BE2C (cell line): ENCODE measurements at regions not wholly inside any gene's neighbourhood (a gene's known extent, or its start where the extent isn't known, plus 50 kb on each side); places are given as distances from the start of the nearest gene placed in this dataset.

Source experiments
- DNase-seq: peaks from one replicate; pipeline ENCODE4 v3.0.0-alpha.2; 2020
- H3K27me3 ChIP-seq: fragments of 250-450 bp; sonication (Bioruptor Pico); 2 replicates; pipeline ENCODE4 v1.5.1; 2020; ENCODE audit warnings: mild to moderate bottlenecking
- H3K36me3 ChIP-seq: fragments of 250-450 bp; sonication (Bioruptor Pico); 2 replicates; pipeline ENCODE4 v1.5.1; 2020; ENCODE audit warnings: mild to moderate bottlenecking
- H3K4me1 ChIP-seq: fragments of 250-450 bp; sonication (Bioruptor Pico); 2 replicates; pipeline ENCODE4 v1.5.1; 2020
- H3K4me3 ChIP-seq: 2 replicates; pipeline ENCODE4 v1.5.1; 2011; ENCODE audit warnings: low read depth, low read length
- H3K9me3 ChIP-seq: fragments of 250-450 bp; sonication (Bioruptor Pico); 2 replicates; pipeline ENCODE4 v1.5.1; 2020
- TF ChIP-seq, protein P1 (sequence below): IDR thresholded peaks from 2 replicates; pipeline ENCODE4 v1.5.1; 2012; ENCODE audit warnings: mild to moderate bottlenecking, low read depth, low read length

DNA sequence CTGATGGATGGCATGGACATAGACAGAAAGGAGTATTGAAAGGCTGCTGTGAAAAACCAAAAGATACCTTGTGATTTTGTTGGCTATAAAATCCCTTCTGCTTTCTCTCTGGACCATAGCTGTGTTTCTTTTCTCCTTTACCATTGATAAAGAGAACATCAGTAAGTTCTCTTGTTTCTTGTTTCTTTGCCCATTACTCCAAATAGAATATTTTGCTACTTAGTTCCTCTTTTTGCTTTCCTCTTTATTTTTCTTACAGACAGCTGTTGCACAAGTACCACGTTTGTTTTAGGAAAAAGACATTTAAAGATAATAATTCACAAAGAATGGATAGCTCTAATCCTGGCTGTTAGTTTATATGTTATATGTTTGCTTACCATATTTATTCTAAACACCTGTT lies 1129.2 kb downstream of the DTWD2 start:
- no peak for DNase-seq
- H3K4me1 ChIP-seq: no peaks in the 10 kb centered on the region
- no peak overlapping the region for H3K4me3 ChIP-seq

DNA sequence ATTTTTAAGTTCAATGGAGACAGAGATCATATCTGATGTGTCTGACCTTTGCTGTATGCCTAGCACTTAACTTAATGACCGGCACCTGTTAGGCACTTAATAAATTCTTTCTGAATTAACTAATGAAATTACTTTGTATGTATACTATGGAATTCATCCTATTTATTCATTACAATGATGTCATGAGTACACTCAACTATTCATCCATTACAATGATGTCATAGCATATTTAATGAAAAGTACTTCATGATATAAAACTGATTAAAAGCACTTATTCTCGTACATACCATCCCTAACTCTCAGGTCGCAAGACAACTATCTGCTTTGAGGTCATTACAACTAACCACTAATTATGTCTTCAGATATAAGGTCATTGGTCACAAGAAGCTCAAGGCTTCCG lies 1131.6 kb downstream of the DTWD2 start:
- H3K9me3 ChIP-seq: no peaks in the 10 kb centered on the region
- no peak for DNase-seq
- H3K36me3 ChIP-seq: no peaks in the 10 kb centered on the region
- TF ChIP-seq, protein P1, sequence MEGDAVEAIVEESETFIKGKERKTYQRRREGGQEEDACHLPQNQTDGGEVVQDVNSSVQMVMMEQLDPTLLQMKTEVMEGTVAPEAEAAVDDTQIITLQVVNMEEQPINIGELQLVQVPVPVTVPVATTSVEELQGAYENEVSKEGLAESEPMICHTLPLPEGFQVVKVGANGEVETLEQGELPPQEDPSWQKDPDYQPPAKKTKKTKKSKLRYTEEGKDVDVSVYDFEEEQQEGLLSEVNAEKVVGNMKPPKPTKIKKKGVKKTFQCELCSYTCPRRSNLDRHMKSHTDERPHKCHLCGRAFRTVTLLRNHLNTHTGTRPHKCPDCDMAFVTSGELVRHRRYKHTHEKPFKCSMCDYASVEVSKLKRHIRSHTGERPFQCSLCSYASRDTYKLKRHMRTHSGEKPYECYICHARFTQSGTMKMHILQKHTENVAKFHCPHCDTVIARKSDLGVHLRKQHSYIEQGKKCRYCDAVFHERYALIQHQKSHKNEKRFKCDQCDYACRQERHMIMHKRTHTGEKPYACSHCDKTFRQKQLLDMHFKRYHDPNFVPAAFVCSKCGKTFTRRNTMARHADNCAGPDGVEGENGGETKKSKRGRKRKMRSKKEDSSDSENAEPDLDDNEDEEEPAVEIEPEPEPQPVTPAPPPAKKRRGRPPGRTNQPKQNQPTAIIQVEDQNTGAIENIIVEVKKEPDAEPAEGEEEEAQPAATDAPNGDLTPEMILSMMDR: no peak
- H3K4me1 ChIP-seq: no peaks in the 10 kb centered on the region
- no peaks in the 10 kb centered on the region for H3K27me3 ChIP-seq
- H3K4me3 ChIP-seq: no peak overlapping the region

More for the DNA sequence above, 1129.2 kb downstream of the DTWD2 start:
- Histone ChIP-seq H3K36me3 (no peaks in the 10 kb centered on the region), H3K27me3 (no peaks in the 10 kb centered on the region), H3K9me3 (no peaks in the 10 kb centered on the region)
- TF ChIP-seq, protein P1: no peak

DNA sequence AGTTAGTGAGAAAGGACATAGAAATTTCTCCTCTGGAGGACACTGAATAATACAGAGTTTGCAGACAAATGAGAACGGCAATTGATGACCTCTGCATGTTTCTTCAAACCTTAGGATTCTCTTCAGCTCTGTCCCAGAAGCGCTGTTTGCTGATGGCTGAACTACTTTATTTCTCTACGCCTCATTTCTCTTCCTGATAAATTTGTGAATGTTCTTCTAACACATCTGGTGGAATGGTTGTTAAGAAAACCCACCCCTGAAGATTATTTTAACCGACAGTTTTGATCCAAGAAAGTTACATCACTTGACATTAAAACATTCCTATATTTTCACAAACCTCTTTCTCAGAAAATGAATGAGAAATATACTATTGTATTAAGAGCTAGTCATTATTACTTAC lies 1150.6 kb downstream of the DTWD2 start:
- TF ChIP-seq, protein P1: no peak
- Histone ChIP-seq H3K9me3 (no peaks in the 10 kb centered on the region), H3K27me3 (no peaks in the 10 kb centered on the region), H3K36me3 (no peaks in the 10 kb centered on the region), H3K4me3 (no peak overlapping the region), H3K4me1 (no peaks in the 10 kb centered on the region)
- no peak for DNase-seq

DNA sequence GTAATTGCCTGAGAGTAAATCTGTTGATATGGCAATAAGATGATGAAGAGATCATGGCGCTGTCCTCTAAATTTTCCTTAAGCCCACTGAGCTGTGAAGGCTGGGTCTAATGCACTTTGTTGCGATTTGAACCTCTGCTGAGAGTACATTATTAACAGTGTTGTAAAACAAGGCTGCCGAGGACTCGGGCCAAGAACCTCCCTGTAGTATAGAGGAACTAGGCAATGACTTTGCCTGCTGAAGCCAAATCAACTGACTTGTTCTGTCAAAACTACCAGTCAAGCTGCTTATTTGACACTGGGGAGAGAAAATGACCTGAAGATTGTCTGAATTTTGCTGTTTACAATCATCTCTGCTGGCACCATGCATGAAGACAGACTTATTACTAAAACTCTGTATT lies 1154.7 kb downstream of the DTWD2 start:
- H3K4me1 ChIP-seq: no peaks in the 10 kb centered on the region

DNA sequence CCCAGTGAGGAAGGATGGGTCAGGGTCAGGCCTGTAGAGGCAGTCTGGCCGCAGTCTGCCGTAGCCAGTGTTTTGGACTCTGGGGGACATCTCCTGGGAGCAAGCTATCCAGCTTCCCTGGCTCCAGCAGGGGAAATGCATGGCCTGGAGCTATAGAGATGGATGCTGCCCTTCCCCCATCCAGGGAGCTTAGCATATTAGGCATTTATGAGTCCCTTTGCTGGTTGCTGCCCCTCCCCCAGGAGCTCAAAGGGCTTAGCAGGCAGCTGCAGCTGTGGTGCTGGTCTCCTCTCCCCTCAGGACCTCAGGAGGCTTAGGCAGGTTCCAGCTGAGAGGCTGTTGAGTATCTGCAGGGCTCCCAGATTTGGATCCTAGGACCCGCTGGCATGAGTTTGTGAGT lies 1158.7 kb downstream of the DTWD2 start:
- no peaks in the 10 kb centered on the region for H3K27me3 ChIP-seq
- no peak for DNase-seq
- TF ChIP-seq, protein P1: no peak
- H3K9me3 ChIP-seq: no peaks in the 10 kb centered on the region
- H3K36me3 ChIP-seq: no peaks in the 10 kb centered on the region
- no peaks in the 10 kb centered on the region for H3K4me1 ChIP-seq
- H3K4me3 ChIP-seq: no peak overlapping the region

More for the DNA sequence above, 1154.7 kb downstream of the DTWD2 start:
- no peaks in the 10 kb centered on the region for H3K27me3 ChIP-seq
- TF ChIP-seq, protein P1: no peak
- no peak overlapping the region for H3K4me3 ChIP-seq
- no peaks in the 10 kb centered on the region for H3K36me3 ChIP-seq
- DNase-seq: no peak
- no peaks in the 10 kb centered on the region for H3K9me3 ChIP-seq

DNA sequence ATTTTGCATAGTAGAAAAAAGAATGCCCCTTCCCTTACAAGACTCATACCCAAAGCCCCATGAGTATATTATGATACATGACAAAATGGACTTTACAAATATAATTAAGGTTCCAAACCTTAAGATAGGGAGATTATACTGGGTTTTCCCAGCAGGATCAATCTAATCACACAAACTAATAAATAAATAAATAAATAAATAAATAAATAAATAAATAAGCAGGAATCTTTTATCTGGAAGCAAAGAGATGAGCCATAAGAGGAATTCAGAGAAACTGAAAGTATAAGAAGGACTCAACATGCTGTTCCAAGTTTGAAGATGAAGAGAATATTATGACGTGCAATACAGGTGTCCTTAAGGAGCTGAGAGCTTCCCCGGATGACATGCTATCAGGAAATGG lies 1174.5 kb downstream of the DTWD2 start:
- TF ChIP-seq, protein P1: no peak

More for the DNA sequence above, 1174.5 kb downstream of the DTWD2 start:
- Histone ChIP-seq H3K36me3 (no peaks in the 10 kb centered on the region), H3K27me3 (no peaks in the 10 kb centered on the region), H3K9me3 (no peaks in the 10 kb centered on the region), H3K4me1 (no peaks in the 10 kb centered on the region), H3K4me3 (no peak overlapping the region)
- DNase-seq: no peak
